ENCODE measurements at regions not wholly inside any gene's neighbourhood (a gene's known extent, or its start where the extent isn't known, plus 50 kb on each side); places are given as distances from the start of the nearest gene placed in this dataset.

DNA sequence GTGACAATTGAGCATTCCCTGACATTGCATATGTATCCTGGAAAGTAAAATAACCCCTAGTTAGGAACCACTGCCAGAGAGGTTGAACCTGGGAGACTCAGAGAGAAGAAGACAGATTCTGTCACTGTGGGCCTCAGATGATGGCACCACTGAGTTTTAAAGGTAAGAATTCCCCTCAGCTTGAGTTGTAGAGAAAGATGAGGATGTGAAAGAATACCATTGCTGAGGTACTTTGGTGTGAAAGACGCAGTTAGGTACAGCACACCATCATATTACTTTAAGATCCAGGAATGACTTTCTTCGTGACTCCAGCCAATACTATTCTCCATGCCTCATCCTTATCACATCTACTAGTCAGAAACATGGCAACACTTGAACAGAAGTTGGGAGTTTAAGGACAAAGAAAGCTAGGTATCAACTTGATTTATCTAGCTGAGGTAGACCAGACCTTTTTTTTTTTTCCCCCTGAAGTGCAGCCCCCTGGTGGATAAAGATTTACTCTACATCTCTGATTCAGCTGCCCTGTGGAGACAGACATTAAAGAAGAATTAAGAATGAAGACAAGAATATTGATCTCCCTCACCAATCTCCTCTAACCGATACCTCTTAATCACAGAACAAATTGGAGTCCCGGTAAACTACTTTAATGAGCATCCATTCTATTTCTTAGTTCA lies 630.5 kb upstream of the FANCL start:
- TF ChIP-seq, protein P1, sequence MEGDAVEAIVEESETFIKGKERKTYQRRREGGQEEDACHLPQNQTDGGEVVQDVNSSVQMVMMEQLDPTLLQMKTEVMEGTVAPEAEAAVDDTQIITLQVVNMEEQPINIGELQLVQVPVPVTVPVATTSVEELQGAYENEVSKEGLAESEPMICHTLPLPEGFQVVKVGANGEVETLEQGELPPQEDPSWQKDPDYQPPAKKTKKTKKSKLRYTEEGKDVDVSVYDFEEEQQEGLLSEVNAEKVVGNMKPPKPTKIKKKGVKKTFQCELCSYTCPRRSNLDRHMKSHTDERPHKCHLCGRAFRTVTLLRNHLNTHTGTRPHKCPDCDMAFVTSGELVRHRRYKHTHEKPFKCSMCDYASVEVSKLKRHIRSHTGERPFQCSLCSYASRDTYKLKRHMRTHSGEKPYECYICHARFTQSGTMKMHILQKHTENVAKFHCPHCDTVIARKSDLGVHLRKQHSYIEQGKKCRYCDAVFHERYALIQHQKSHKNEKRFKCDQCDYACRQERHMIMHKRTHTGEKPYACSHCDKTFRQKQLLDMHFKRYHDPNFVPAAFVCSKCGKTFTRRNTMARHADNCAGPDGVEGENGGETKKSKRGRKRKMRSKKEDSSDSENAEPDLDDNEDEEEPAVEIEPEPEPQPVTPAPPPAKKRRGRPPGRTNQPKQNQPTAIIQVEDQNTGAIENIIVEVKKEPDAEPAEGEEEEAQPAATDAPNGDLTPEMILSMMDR (IDR thresholded peaks at IDR 0.05; ENCODE audit: low read length): peak; percentile 40
- TF ChIP-seq EZH2phosphoT487 (IDR thresholded peaks at IDR 0.05; ENCODE audit: low read length): no peak
- Histone ChIP-seq H3K4me1 (ENCODE audit: low read length) (peaks cover 18% of the 10 kb centered on the region), H3K9me2 (replicated peaks; ENCODE audit: insufficient read depth, low read length) (no peaks in the 10 kb centered on the region), H4K20me1 (ENCODE audit: insufficient read depth, low read length) (no peaks in the 10 kb centered on the region), H3K4me2 (ENCODE audit: low read depth, low read length) (no peak overlapping the region), H3F3A (ENCODE audit: insufficient read depth, low read length) (peaks cover 4% of the 10 kb centered on the region), H3K27ac (ENCODE audit: low read length) (no peak overlapping the region), H3K36me3 (replicated peaks; ENCODE audit: insufficient read depth, low read length) (no peaks in the 10 kb centered on the region), H3K27me3 (replicated peaks; ENCODE audit: insufficient read depth, low read length) (no peaks in the 10 kb centered on the region), H3K9me3 (replicated peaks; ENCODE audit: insufficient read depth, low read length) (no peaks in the 10 kb centered on the region), H2AFZ (ENCODE audit: low read length) (no peak overlapping the region), H3K4me3 (ENCODE audit: low read length) (no peak overlapping the region), H3K9ac (ENCODE audit: low read length) (no peak overlapping the region), H3K79me2 (ENCODE audit: low read length) (no peaks in the 10 kb centered on the region)
- DNase-seq: peak; percentile 32

DNA sequence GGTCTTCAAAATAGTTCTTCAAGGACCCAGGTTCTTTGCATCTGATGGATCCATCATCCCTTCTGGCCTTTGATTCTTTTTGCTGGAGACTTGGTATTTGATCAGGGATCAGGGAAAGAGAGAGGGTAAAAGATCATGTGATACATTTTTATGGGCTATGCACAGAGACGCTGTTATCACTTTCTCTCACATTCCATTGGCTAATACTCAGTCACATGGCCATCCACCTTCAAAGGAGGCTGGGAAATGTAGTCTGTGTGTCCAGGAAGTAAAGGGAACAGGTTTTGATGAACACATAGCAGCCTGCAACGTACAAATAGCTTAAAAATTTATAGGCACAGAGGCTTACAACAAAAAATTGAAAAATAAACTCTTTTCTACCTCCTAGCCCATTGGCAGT lies 629.6 kb upstream of the FANCL start:
- Histone ChIP-seq H3K27me3 (replicated peaks; ENCODE audit: insufficient read depth, low read length) (no peaks in the 10 kb centered on the region), H3K79me2 (ENCODE audit: low read length) (no peaks in the 10 kb centered on the region)
- DNase-seq: peak; percentile 19

DNA sequence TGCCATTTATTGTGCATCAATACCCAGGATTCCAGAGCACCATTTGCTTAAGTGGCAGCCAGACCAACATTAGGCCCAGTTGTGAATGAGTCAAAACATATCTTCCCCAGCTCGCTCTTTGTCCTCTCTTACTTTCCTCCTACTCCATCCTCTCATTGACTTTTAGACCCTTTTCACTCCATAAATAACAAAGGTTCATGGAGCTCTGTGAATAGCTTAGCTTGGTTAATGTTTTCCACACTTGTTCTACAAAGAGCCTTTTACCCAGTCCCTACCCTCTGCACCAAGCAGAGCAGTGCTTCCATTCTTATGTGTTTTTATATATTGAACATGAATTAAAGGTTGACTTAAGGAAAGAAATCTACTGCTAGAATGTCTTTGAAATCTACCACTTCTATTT lies 625.8 kb upstream of the FANCL start:
- Histone ChIP-seq H3K27ac (ENCODE audit: low read length) (peak overlapping the region; percentile 91; the same call in 1 of the 2 replicates), H3K4me2 (ENCODE audit: low read depth, low read length) (peak overlapping the region; percentile 47), H3K9me3 (replicated peaks; ENCODE audit: insufficient read depth, low read length) (no peaks in the 10 kb centered on the region), H3F3A (ENCODE audit: insufficient read depth, low read length) (peaks cover 25% of the 10 kb centered on the region), H3K4me3 (ENCODE audit: low read length) (no peak overlapping the region), H3K79me2 (ENCODE audit: low read length) (no peaks in the 10 kb centered on the region), H3K36me3 (replicated peaks; ENCODE audit: insufficient read depth, low read length) (no peaks in the 10 kb centered on the region), H3K9ac (ENCODE audit: low read length) (no peak overlapping the region), H3K27me3 (replicated peaks; ENCODE audit: insufficient read depth, low read length) (no peaks in the 10 kb centered on the region), H3K4me1 (ENCODE audit: low read length) (peaks cover 41% of the 10 kb centered on the region), H4K20me1 (ENCODE audit: insufficient read depth, low read length) (no peaks in the 10 kb centered on the region), H3K9me2 (replicated peaks; ENCODE audit: insufficient read depth, low read length) (no peaks in the 10 kb centered on the region), H2AFZ (ENCODE audit: low read length) (no peak overlapping the region)
- DNase-seq: no peak
- TF ChIP-seq EZH2phosphoT487 (IDR thresholded peaks at IDR 0.05; ENCODE audit: low read length) (no peak), EZH2 (optimal IDR thresholded peaks at IDR 0.05; ENCODE audit: low read depth, low read length) (no peak)

More for the DNA sequence above, 629.6 kb upstream of the FANCL start:
- Histone ChIP-seq H3K4me2 (ENCODE audit: low read depth, low read length) (no peak overlapping the region), H3F3A (ENCODE audit: insufficient read depth, low read length) (peaks cover 11% of the 10 kb centered on the region), H3K4me3 (ENCODE audit: low read length) (no peak overlapping the region), H3K4me1 (ENCODE audit: low read length) (peaks cover 23% of the 10 kb centered on the region), H3K9me2 (replicated peaks; ENCODE audit: insufficient read depth, low read length) (no peaks in the 10 kb centered on the region), H3K9me3 (replicated peaks; ENCODE audit: insufficient read depth, low read length) (no peaks in the 10 kb centered on the region), H2AFZ (ENCODE audit: low read length) (no peak overlapping the region), H3K27ac (ENCODE audit: low read length) (no peak overlapping the region), H3K36me3 (replicated peaks; ENCODE audit: insufficient read depth, low read length) (no peaks in the 10 kb centered on the region), H3K9ac (ENCODE audit: low read length) (no peak overlapping the region), H4K20me1 (ENCODE audit: insufficient read depth, low read length) (no peaks in the 10 kb centered on the region)
- TF ChIP-seq, protein P1 (IDR thresholded peaks at IDR 0.05; ENCODE audit: low read length): no peak
- no peak for TF ChIP-seq EZH2 (optimal IDR thresholded peaks at IDR 0.05; ENCODE audit: low read depth, low read length)
- TF ChIP-seq EZH2phosphoT487 (IDR thresholded peaks at IDR 0.05; ENCODE audit: low read length): no peak

DNA sequence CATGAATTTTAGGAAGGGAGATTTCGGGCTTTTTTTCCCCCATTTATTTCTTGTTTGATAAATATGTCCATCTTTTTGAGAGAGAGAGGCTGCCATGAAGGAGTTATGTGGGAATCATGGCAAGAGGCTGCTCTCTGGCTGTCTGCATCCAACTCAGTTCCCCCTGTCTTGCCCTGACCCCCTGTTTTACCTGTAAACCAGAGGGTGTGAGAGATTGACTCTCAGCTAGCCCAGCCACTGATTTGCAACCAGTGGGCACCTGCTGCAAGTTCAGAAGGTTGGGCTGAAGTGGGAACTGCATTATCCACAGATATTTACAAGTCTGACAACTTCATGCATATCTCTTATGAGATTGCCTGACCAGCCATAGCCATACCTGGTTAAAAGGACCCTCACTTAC lies 625.4 kb upstream of the FANCL start:
- Histone ChIP-seq H3K9me2 (replicated peaks; ENCODE audit: insufficient read depth, low read length) (no peaks in the 10 kb centered on the region), H3K9ac (ENCODE audit: low read length) (no peak overlapping the region; the same call in 1 of the 2 replicates), H3K4me3 (ENCODE audit: low read length) (no peak overlapping the region), H3K4me2 (ENCODE audit: low read depth, low read length) (peak overlapping the region; percentile 47), H3K9me3 (replicated peaks; ENCODE audit: insufficient read depth, low read length) (no peaks in the 10 kb centered on the region), H3K27ac (ENCODE audit: low read length) (peak overlapping the region; percentile 91), H3F3A (ENCODE audit: insufficient read depth, low read length) (peaks cover 25% of the 10 kb centered on the region), H3K79me2 (ENCODE audit: low read length) (no peaks in the 10 kb centered on the region), H3K4me1 (ENCODE audit: low read length) (peaks cover 41% of the 10 kb centered on the region), H3K36me3 (replicated peaks; ENCODE audit: insufficient read depth, low read length) (no peaks in the 10 kb centered on the region), H2AFZ (ENCODE audit: low read length) (no peak overlapping the region), H4K20me1 (ENCODE audit: insufficient read depth, low read length) (no peaks in the 10 kb centered on the region), H3K27me3 (replicated peaks; ENCODE audit: insufficient read depth, low read length) (no peaks in the 10 kb centered on the region)
- DNase-seq: peak; percentile 18
- TF ChIP-seq, protein P1 (IDR thresholded peaks at IDR 0.05; ENCODE audit: low read length): no peak
- TF ChIP-seq EZH2phosphoT487 (IDR thresholded peaks at IDR 0.05; ENCODE audit: low read length): no peak
- no peak for TF ChIP-seq EZH2 (optimal IDR thresholded peaks at IDR 0.05; ENCODE audit: low read depth, low read length)

All from MM.1S (cell line).